Liver (tissue), 7 donors: ENCODE measurements at regions not wholly inside any gene's neighbourhood (a gene's known extent, or its start where the extent isn't known, plus 50 kb on each side); places are given as distances from the start of the nearest gene placed in this dataset.

Source experiments
- DNase-seq: peaks from one replicate; pipeline ENCODE4 v3.0.0-alpha.2; 2017; ENCODE audit warnings: low spot score
- H3K27ac ChIP-seq, 2 donors: one replicate each; pipeline ENCODE4 v1.7.0; 2013; ENCODE audit warnings: inconsistent platforms in 2 of 2, low read length in 2 of 2, control low read depth in 1 of 2, low read depth in 1 of 2, mild to moderate bottlenecking in 1 of 2
- H3K27me3 ChIP-seq, 4 donors: one replicate each; pipeline versions ENCODE4 v1.6.1 to v1.7.0; 2013; ENCODE audit warnings: low read length in 3 of 4, inconsistent platforms in 1 of 4, mild to moderate bottlenecking in 1 of 4, moderate library complexity in 1 of 4; ENCODE audit not compliant: control insufficient read depth in 4 of 4, insufficient read depth in 4 of 4
- H3K36me3 ChIP-seq, 4 donors: one replicate each; pipeline versions ENCODE4 v1.6.1 to v1.7.0; 2013; ENCODE audit warnings: low read length in 3 of 4, mild to moderate bottlenecking in 3 of 4, low read depth in 1 of 4, moderate library complexity in 1 of 4; ENCODE audit not compliant: control insufficient read depth in 4 of 4, insufficient read depth in 3 of 4
- H3K4me1 ChIP-seq, 4 donors: one replicate each; pipeline versions ENCODE4 v1.6.1 to v1.7.0; 2013; ENCODE audit warnings: low read length in 3 of 4, mild to moderate bottlenecking in 3 of 4, moderate library complexity in 1 of 4; ENCODE audit not compliant: control insufficient read depth in 4 of 4, insufficient read depth in 4 of 4
- H3K4me3 ChIP-seq, 3 donors: one replicate each; pipeline versions ENCODE4 v1.6.1 to v1.7.0; 2013; ENCODE audit warnings: low read length in 3 of 3, control low read depth in 1 of 3, low read depth in 1 of 3, mild to moderate bottlenecking in 1 of 3
- H3K9ac ChIP-seq, 2 donors: one replicate each; pipeline ENCODE4 v1.7.0; 2013; ENCODE audit warnings: low read length in 2 of 2, mild to moderate bottlenecking in 2 of 2, moderate library complexity in 2 of 2, control low read depth in 1 of 2, low read depth in 1 of 2
- H3K9me3 ChIP-seq, 4 donors: one replicate each; pipeline versions ENCODE4 v1.6.1 to v1.7.0; 2013; ENCODE audit warnings: low read length in 3 of 4; ENCODE audit not compliant: control insufficient read depth in 4 of 4
- ATF3 ChIP-seq: IDR thresholded peaks from 2 replicates; pipeline ENCODE4 v1.6.1; 2016; ENCODE audit warnings: antibody characterized with exemption
- FOXA1 ChIP-seq: IDR thresholded peaks from 2 replicates; pipeline ENCODE4 v1.6.1; 2016; ENCODE audit warnings: antibody characterized with exemption
- FOXA2 ChIP-seq: IDR thresholded peaks from 2 replicates; pipeline ENCODE4 v1.6.1; 2016; ENCODE audit warnings: antibody characterized with exemption
- GABPA ChIP-seq, 2 donors: IDR thresholded peaks in 1 of 2; conservative IDR thresholded peaks in 1 of 2; 2 replicates each; pipeline ENCODE4 v1.6.1; 2016; ENCODE audit warnings: antibody characterized with exemption in 2 of 2, mild to moderate bottlenecking in 1 of 2, moderate library complexity in 1 of 2
- HNF4A ChIP-seq, 2 donors: conservative IDR thresholded peaks; 2 replicates each; pipeline ENCODE4 v1.6.1; 2016; ENCODE audit warnings: antibody characterized with exemption in 2 of 2, mild to moderate bottlenecking in 2 of 2
- HNF4G ChIP-seq: IDR thresholded peaks from 2 replicates; pipeline ENCODE4 v1.6.1; 2016; ENCODE audit warnings: antibody characterized with exemption
- JUND ChIP-seq, 2 donors: IDR thresholded peaks; 2 replicates each; pipeline ENCODE4 v1.6.1; 2016; ENCODE audit warnings: antibody characterized with exemption in 2 of 2
- MAX ChIP-seq: IDR thresholded peaks from 2 replicates; pipeline ENCODE4 v1.6.1; 2016; ENCODE audit warnings: antibody characterized with exemption
- REST ChIP-seq: IDR thresholded peaks from 2 replicates; pipeline ENCODE4 v1.6.1; 2016; ENCODE audit warnings: antibody characterized with exemption, mild to moderate bottlenecking
- RXRA ChIP-seq, 2 donors: IDR thresholded peaks; 2 replicates each; pipeline ENCODE4 v1.6.1; 2017 to 2018; ENCODE audit warnings: antibody characterized with exemption in 2 of 2, mild to moderate bottlenecking in 1 of 2
- SP1 ChIP-seq: IDR thresholded peaks from 2 replicates; pipeline ENCODE4 v1.6.1; 2018; ENCODE audit warnings: antibody characterized with exemption, mild to moderate bottlenecking
- TAF1 ChIP-seq: conservative IDR thresholded peaks from 2 replicates; pipeline ENCODE4 v1.6.1; 2016; ENCODE audit warnings: antibody characterized with exemption, mild to moderate bottlenecking
- YY1 ChIP-seq: IDR thresholded peaks from 2 replicates; pipeline ENCODE4 v1.6.1; 2016; ENCODE audit warnings: antibody characterized with exemption, mild to moderate bottlenecking
- ZBTB33 ChIP-seq: IDR thresholded peaks from 2 replicates; pipeline ENCODE4 v1.6.1; 2016; ENCODE audit warnings: antibody characterized with exemption
- WGBS: extraction: QIAGEN DNeasy Blood & Tissue Kit; methylation state at CpG from one replicate; pipeline ENCODE4 v1.1.7; 2013; 5-methylcytosine and 5-hydroxymethylcytosine counted together
- donor health status: healthy.
- donor health status: healthy.
- donor health status: healthy.
- donor health status: healthy.

GRCh38 chr15:95987886-95988573 is 342.5 kb upstream of the NR2F2 start:
- no peak for TF ChIP-seq MAX
- no peaks in the 10 kb centered on the region for H3K27me3 ChIP-seq
- no peak overlapping the region for H3K27ac ChIP-seq
- no peak overlapping the region for H3K9ac ChIP-seq
- H3K4me1 ChIP-seq: no peaks in the 10 kb centered on the region
- H3K4me3 ChIP-seq: no peak overlapping the region
- H3K9me3 ChIP-seq: no peaks in the 10 kb centered on the region
- 76% methylated on average over 3 of the region's 3 CpGs for WGBS
- DNase-seq: no peak
- no peaks in the 10 kb centered on the region for H3K36me3 ChIP-seq

GRCh38 chr15:95988574-95988887 is 342.0 kb upstream of the NR2F2 start:
- Histone ChIP-seq H3K9ac (no peak overlapping the region), H3K36me3 (no peaks in the 10 kb centered on the region), H3K4me1 (no peaks in the 10 kb centered on the region), H3K27ac (no peak overlapping the region), H3K27me3 (no peaks in the 10 kb centered on the region), H3K9me3 (no peaks in the 10 kb centered on the region), H3K4me3 (no peak overlapping the region)
- WGBS: 71% methylated on average over 4 of the region's 4 CpGs
- DNase-seq: no peak
- TF ChIP-seq YY1 (no peak), HNF4A (conservative IDR thresholded peaks at IDR 0.05) (no peak), FOXA2 (no peak), JUND (IDR thresholded peaks at IDR 0.05) (no peak), REST (no peak), GABPA (IDR thresholded peaks at IDR 0.05 in 1 of 2, conservative IDR thresholded peaks at IDR 0.05 in 1 of 2) (no peak), FOXA1 (no peak), RXRA (IDR thresholded peaks at IDR 0.05) (no peak), HNF4G (no peak), TAF1 (no peak), ATF3 (no peak), ZBTB33 (no peak), SP1 (no peak), MAX (no peak)
